Astrocyte (in vitro differentiated cells and primary cell): ENCODE measurements at regions not wholly inside any gene's neighbourhood (a gene's known extent, or its start where the extent isn't known, plus 50 kb on each side); places are given as distances from the start of the nearest gene placed in this dataset.

Experiments
- CTCF ChIP-seq: IDR thresholded peaks from 2 replicates; pipeline ENCODE4 v1.5.1; 2011; ENCODE audit warnings: low read depth, mild to moderate bottlenecking, inconsistent platforms, low read length, moderate library complexity; ENCODE audit not compliant: insufficient read depth
- EZH2 ChIP-seq: IDR thresholded peaks from 2 replicates; pipeline ENCODE4 v1.6.1; 2012; ENCODE audit warnings: mild to moderate bottlenecking, low read length, inconsistent platforms; ENCODE audit not compliant: insufficient read depth

DNA sequence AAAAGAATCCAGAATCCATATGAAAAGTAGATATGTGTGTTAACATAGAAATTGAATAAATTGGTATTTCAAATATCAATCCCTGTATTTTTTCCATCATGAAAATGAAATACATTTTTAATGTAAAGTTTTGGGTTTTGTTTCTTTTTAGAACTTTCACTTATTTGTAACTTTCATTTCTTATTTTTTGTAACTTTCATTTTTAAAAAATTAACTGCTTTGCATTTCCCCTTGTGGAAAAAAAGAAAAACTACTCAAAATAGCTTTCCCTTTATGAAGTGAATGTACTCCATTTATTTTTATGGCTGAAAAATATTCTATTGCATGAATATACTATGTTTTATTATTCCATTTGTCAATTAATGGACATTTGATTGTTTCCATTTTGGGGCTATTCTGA lies 75.6 kb upstream of the SMNDC1 start:
- no peak for TF ChIP-seq CTCF
- TF ChIP-seq EZH2 = no peak
